Skeletal muscle tissue (tissue), 3 donors: ENCODE measurements at regions not wholly inside any gene's neighbourhood (a gene's known extent, or its start where the extent isn't known, plus 50 kb on each side); places are given as distances from the start of the nearest gene placed in this dataset.
"Not testable (repeated sequence)": the region's sequence is repeated elsewhere in the genome, so short reads cannot be mapped to it uniquely, and the experiment has no call there.

ENCODE experiments used
- H3K27ac ChIP-seq: one replicate; pipeline ENCODE4 v1.7.0; 2013; ENCODE audit warnings: mild to moderate bottlenecking, low read depth, low read length, inconsistent platforms
- H3K27me3 ChIP-seq, 3 donors: one replicate each; pipeline ENCODE4 v1.7.0; 2013; ENCODE audit warnings: low read length in 3 of 3; ENCODE audit not compliant: control insufficient read depth in 3 of 3, insufficient read depth in 3 of 3
- H3K36me3 ChIP-seq, 3 donors: one replicate each; pipeline ENCODE4 v1.7.0; 2013; ENCODE audit warnings: low read length in 3 of 3; ENCODE audit not compliant: control insufficient read depth in 3 of 3, insufficient read depth in 3 of 3
- H3K4me1 ChIP-seq, 3 donors: one replicate each; pipeline ENCODE4 v1.7.0; 2013; ENCODE audit warnings: low read length in 3 of 3, mild to moderate bottlenecking in 3 of 3; ENCODE audit not compliant: control insufficient read depth in 3 of 3, insufficient read depth in 3 of 3
- H3K4me3 ChIP-seq, 3 donors: one replicate each; pipeline ENCODE4 v1.7.0; 2013; ENCODE audit warnings: low read length in 3 of 3
- H3K9ac ChIP-seq, 3 donors: one replicate each; pipeline ENCODE4 v1.7.0; 2013; ENCODE audit warnings: low read length in 3 of 3, mild to moderate bottlenecking in 3 of 3, moderate library complexity in 2 of 3, low read depth in 1 of 3
- H3K9me3 ChIP-seq, 3 donors: one replicate each; pipeline ENCODE4 v1.7.0; 2013; ENCODE audit warnings: low read length in 3 of 3; ENCODE audit not compliant: control insufficient read depth in 3 of 3
- donor health status: Osteomylitis.

DNA sequence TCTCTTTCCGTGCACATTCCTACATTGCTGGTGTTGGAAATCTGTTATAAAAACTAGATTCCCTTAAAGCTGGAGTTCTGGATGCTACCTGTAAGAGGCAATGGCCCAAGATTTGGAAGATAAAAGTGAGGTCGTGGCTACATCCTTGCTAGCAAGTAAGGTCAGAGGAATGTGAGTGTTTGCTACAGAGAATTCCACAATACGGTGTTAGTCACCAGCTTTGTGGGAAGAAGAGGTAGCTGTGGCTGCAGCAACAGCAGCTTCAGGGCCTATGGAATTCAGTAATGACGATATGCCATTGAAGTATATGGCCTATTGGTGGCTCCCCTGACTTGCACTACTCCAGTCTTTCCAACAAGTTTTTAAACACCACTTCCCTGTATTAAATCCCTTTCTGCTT, 227.7 kb upstream of the TMEM260 start:
- H3K36me3 ChIP-seq: peaks cover 0 to 2% (median 0%) of the 10 kb centered on the region in 3 donors
- H3K9me3 ChIP-seq: peaks cover 0 to 4% (median 0%) of the 10 kb centered on the region in 3 donors
- H3K9ac ChIP-seq: no peak overlapping the region
- no peak overlapping the region for H3K4me3 ChIP-seq
- no peaks in the 10 kb centered on the region for H3K27me3 ChIP-seq
- peaks cover 0 to 2% (median 0%) of the 10 kb centered on the region in 3 donors for H3K4me1 ChIP-seq
- no peak overlapping the region for H3K27ac ChIP-seq

DNA sequence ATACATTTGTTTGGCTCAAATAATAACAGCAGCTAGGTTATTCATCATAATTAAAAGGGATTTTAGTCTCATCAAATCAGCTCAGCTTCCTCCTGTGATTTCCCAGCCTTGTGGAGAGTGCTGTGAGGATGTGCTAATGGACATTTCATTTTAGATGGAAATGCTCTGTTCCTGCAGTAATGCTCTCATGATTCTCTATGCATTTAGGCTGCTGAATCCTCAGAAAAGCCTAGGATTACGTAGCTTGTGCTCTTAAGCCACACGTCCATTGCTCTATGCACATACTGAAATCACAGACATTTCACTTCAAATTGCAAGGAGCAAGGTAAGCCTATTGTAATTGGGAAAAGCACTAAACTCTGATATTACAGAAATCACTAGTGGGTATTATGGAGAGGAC, 226.6 kb upstream of the TMEM260 start:
- Histone ChIP-seq H3K9me3 (peaks cover 0 to 4% (median 0%) of the 10 kb centered on the region in 3 donors), H3K27ac (no peak overlapping the region), H3K27me3 (no peaks in the 10 kb centered on the region), H3K36me3 (peaks cover 0 to 2% (median 0%) of the 10 kb centered on the region in 3 donors), H3K9ac (no peak overlapping the region), H3K4me1 (peaks cover 0 to 4% (median 0%) of the 10 kb centered on the region in 3 donors), H3K4me3 (no peak overlapping the region)

DNA sequence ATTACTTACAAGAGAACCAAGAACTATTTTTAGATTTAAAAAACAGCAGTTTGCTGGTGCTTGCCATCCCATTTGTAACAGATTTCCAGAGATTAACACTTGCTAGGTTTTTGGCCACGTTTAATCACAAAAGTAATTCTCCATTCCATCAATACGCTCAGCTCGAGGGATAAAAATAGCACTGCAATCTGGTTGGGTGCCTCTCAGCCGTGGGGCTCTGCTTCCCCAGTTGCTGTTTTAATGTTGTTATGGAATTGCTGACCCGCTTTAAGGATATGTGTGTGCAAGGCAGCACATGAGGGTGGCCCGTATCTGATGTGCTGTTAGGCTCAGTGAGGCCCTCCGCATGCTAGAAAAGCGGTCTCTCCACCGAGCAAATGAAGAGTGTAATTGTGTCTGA, 222.2 kb upstream of the TMEM260 start:
- Histone ChIP-seq H3K27ac (no peak overlapping the region), H3K9me3 (no peaks in the 10 kb centered on the region), H3K27me3 (no peaks in the 10 kb centered on the region), H3K4me1 (peaks cover 0 to 4% (median 0%) of the 10 kb centered on the region in 3 donors), H3K36me3 (no peaks in the 10 kb centered on the region), H3K4me3 (no peak overlapping the region), H3K9ac (no peak overlapping the region)

DNA sequence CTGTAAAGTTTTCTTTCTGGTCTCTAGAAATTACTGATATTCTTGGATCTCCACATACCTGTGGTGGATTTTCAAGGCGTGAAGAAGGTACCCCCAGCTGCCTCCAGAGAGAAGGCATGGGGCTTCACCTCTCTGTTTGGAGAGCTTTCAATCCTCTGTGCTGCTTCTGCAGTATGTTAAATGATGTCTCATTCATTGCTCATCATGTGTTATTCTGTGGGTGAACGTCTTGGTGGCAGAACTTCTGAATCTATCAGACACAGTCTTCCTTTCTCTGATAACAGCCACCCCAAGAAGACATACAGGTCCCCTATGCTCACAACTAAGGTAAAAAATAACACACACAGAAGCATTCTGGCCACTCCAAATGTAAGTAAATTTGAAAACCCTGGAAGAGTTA, 221.3 kb upstream of the TMEM260 start:
- no peak overlapping the region for H3K27ac ChIP-seq

DNA sequence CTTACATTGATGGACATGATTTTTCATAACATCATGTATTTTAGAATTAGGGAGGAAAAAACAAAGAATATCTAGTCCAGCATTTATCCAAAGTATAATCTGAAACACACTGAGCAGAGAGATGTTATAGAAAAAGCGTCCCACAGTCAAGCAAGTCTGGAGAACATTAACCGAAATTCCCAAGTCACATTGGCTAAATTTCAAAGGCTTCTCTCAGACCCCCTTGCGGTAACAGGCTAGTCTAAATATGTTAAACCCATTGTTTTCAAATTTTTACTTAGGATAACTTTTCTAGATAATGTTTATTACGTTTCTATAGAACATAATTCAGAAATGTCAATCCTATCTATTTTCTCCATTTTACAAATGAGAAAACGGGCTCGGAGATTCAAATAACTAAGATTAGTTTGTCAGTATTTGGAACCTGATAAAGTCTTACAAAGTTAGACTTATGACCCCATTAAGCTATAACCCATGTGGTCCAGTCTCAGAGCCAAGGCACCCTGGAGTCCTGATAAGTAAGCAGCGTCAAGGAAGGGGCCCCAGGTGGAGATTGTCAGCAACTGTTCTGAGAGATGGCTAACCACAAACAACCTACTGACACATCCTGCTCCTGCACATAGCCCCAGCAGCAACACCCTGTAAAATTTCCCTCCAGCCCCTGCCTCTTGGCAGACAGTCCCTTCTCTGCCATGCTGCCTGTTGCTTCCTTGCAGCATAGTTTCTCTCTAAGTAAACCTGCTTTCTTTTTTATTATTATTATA, 220.6 kb upstream of the TMEM260 start:
- Histone ChIP-seq H3K9me3 (no peaks in the 10 kb centered on the region), H3K4me1 (peaks cover 0 to 4% (median 0%) of the 10 kb centered on the region in 3 donors), H3K27ac (no peak overlapping the region), H3K9ac (no peak overlapping the region), H3K36me3 (no peaks in the 10 kb centered on the region), H3K4me3 (no peak overlapping the region), H3K27me3 (no peaks in the 10 kb centered on the region)

More for the DNA sequence above, 221.3 kb upstream of the TMEM260 start:
- Histone ChIP-seq H3K27me3 (no peaks in the 10 kb centered on the region), H3K36me3 (no peaks in the 10 kb centered on the region), H3K4me3 (no peak overlapping the region), H3K9me3 (no peaks in the 10 kb centered on the region), H3K9ac (no peak overlapping the region), H3K4me1 (peaks cover 0 to 4% (median 0%) of the 10 kb centered on the region in 3 donors)

DNA sequence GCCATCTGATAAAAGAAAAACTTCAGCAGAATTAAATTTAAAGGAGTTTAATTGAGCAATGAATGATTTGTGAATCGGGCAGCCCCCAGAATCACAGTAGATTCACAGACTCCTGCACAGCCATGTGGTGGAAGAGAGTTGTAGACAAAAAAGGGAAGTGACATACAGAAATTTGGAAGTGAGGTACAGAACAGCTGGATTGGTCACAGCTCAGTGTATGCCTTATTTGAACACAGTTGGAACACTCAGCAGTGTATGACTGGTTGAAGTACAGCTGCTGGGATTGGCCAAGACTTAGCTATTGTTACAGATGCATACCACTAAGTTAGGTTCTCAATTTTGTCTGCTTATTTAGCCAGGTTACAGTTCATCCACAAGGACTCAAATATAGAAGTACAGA, 213.9 kb upstream of the TMEM260 start:
- H3K27ac ChIP-seq, H3K4me3 ChIP-seq, H3K27me3 ChIP-seq, H3K9me3 ChIP-seq, H3K9ac ChIP-seq, H3K36me3 ChIP-seq, H3K4me1 ChIP-seq: not testable (repeated sequence)

DNA sequence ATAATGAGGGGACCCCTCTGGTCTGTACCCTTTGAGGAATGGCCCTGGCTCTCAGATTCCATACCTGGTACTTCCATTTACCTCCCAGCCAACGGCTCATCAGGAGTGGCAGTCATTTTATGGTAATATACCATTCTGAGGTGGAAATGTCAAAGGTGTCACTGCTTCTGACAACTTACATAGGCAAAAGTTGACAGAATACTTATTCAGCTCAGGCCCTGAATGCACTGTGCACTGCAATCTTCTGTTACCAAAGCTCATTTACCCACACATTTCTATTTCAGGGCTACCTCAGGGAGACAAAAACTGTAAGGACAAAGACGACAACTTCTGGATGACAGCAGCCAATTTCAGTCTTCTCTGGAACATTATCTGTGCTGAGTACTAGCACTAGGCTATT, 212.2 kb upstream of the TMEM260 start:
- no peak overlapping the region for H3K9ac ChIP-seq
- no peak overlapping the region for H3K27ac ChIP-seq
- H3K27me3 ChIP-seq: no peaks in the 10 kb centered on the region
- H3K4me3 ChIP-seq: no peak overlapping the region
- no peaks in the 10 kb centered on the region for H3K36me3 ChIP-seq
- H3K4me1 ChIP-seq: no peaks in the 10 kb centered on the region
- H3K9me3 ChIP-seq: no peaks in the 10 kb centered on the region

DNA sequence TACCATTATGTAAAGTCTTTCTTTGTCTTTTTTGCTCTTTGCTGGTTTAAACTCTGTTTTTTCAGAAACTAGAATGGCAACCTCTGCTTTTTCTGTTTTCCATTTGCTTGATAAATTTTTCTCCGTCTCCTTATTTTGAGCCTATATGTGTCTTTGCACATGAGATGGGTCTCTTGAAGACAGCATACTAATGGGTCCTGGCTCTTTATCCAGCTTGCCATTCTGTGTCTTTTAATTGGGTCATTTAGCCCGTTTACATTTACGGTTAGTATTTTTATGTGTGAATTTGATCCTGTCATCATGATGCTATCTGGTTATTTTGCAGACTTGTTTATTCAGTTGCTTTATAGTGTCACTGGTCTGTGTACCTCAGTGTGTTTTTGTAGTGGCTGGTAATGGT, 207.9 kb upstream of the TMEM260 start:
- H3K9ac ChIP-seq: no peak overlapping the region
- no peaks in the 10 kb centered on the region for H3K9me3 ChIP-seq
- H3K27ac ChIP-seq: no peak overlapping the region
- H3K4me3 ChIP-seq: no peak overlapping the region
- no peaks in the 10 kb centered on the region for H3K36me3 ChIP-seq
- H3K4me1 ChIP-seq: no peaks in the 10 kb centered on the region
- H3K27me3 ChIP-seq: no peaks in the 10 kb centered on the region

DNA sequence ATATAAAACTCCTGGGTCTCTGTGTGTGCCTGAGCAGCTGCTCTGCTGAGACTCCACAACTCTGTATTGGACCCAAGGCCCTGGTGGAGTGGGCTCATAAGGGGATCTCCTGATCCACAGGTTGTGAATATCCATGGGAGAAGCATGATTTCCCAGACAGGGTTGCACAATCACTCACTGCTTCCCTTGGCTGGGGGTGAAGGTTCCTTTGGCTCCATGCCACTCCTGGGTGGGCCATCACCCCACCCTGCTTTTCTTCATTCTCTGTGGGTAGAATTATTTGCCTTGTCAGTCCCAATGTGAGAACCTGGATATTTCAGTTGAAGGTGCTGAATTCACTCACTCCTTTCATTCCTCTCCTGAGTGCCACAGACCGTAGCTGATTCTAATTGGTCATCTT, 205.2 kb upstream of the TMEM260 start:
- no peak overlapping the region for H3K4me3 ChIP-seq
- H3K27ac ChIP-seq: no peak overlapping the region
- no peak overlapping the region for H3K9ac ChIP-seq
- H3K36me3 ChIP-seq: no peaks in the 10 kb centered on the region
- H3K9me3 ChIP-seq: no peaks in the 10 kb centered on the region
- H3K4me1 ChIP-seq: no peaks in the 10 kb centered on the region
- H3K27me3 ChIP-seq: no peaks in the 10 kb centered on the region

DNA sequence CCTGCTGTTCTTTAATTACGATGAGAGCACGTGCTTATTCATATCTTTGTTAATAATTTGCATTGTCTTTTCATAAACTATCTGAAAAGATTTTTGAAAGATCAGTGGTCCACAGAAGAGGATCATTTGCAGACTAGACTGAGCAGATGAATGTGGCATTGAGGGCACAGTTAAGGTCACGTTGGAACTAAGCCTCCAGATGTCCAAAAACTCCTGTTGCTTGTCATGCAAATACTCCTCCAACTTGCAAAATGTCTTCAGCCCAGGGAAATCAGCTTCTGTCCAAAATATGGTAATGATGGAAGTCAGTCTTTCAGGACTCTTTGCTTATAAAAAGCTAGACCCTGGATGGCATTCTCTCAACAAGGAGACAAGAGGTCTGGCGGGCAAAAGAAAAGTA, 201.6 kb upstream of the TMEM260 start:
- Histone ChIP-seq H3K4me1 (peaks cover 0 to 3% (median 0%) of the 10 kb centered on the region in 3 donors), H3K27ac (no peak overlapping the region), H3K9ac (no peak overlapping the region), H3K4me3 (no peak overlapping the region), H3K9me3 (peaks cover 0 to 2% (median 0%) of the 10 kb centered on the region in 3 donors), H3K27me3 (no peaks in the 10 kb centered on the region), H3K36me3 (no peaks in the 10 kb centered on the region)
